IMR-90 (cell line): ENCODE measurements at regions not wholly inside any gene's neighbourhood (a gene's known extent, or its start where the extent isn't known, plus 50 kb on each side); places are given as distances from the start of the nearest gene placed in this dataset.

Experiments
- ATAC-seq: fragments of 200-7000 bp; cut with Tn5 transposase; 2 replicates; pipeline ENCODE4 v1.9.1; 2020; ENCODE audit warnings: low read depth, mild to moderate bottlenecking, moderate library complexity
- BruUV-seq: library from RNA; stranded (reverse); fragments of 400-500 nt; replicated peaks from 2 replicates; lab custom pipeline; 2021; lab: Mats Ljungman, UMichigan
- CTCF ChIA-PET: fragments of 300-600 bp; formaldehyde crosslinking; extraction: SDS; loops from one replicate; lab custom pipeline; 2021; ENCODE audit warnings: antibody characterized with exemption; lab: Yijun Ruan, JAX
- POLR2A ChIA-PET: fragments of 300-600 bp; sonication (Branson Sonifier 250); formaldehyde crosslinking; loops from one replicate; lab custom pipeline; 2022; ENCODE audit warnings: antibody characterized with exemption; ENCODE audit not compliant: unreplicated experiment; lab: Charles Lee
- DNase-seq: peaks from one replicate; pipeline ENCODE4 v3.0.0; 2013
- H2AFZ ChIP-seq: replicated peaks from 2 replicates; pipeline ENCODE3; 2013; ENCODE audit warnings: low read length, mild to moderate bottlenecking; ENCODE audit not compliant: poor library complexity
- H2AK5ac ChIP-seq: 2 replicates; pipeline ENCODE4 v1.6.1; 2013; ENCODE audit warnings: low read depth, low read length, inconsistent platforms
- H2AK9ac ChIP-seq: replicated peaks from 2 replicates; pipeline ENCODE3; 2013; ENCODE audit warnings: mild to moderate bottlenecking, low read depth, low read length, moderate library complexity; ENCODE audit not compliant: poor library complexity
- H2BK120ac ChIP-seq: 2 replicates; pipeline ENCODE4 v1.6.1; 2013; ENCODE audit warnings: low read depth, low read length, inconsistent platforms
- H2BK15ac ChIP-seq: 3 replicates; pipeline ENCODE4 v1.6.1; 2013; ENCODE audit warnings: low read depth, low read length, inconsistent platforms
- H2BK20ac ChIP-seq: 2 replicates; pipeline ENCODE4 v1.6.1; 2013; ENCODE audit warnings: low read depth, mild to moderate bottlenecking, inconsistent platforms, low read length, moderate library complexity
- H2BK5ac ChIP-seq: 2 replicates; pipeline ENCODE4 v1.6.1; 2013; ENCODE audit warnings: mild to moderate bottlenecking, low read depth, low read length, inconsistent platforms; ENCODE audit not compliant: poor library complexity, severe bottlenecking
- H3K14ac ChIP-seq: replicated peaks from 2 replicates; pipeline ENCODE4 v1.6.1; 2013; ENCODE audit warnings: low read depth, low read length, inconsistent platforms
- H3K18ac ChIP-seq: 2 replicates; pipeline ENCODE4 v1.6.1; 2013; ENCODE audit warnings: low read depth, low read length, control low read depth
- H3K23ac ChIP-seq: 2 replicates; pipeline ENCODE4 v1.6.1; 2013; ENCODE audit warnings: low read depth, low read length, inconsistent platforms
- H3K27ac ChIP-seq: 2 replicates; pipeline ENCODE4 v1.5.1; 2013; ENCODE audit warnings: mild to moderate bottlenecking, control low read depth, low read length; ENCODE audit not compliant: insufficient read depth
- H3K27me3 ChIP-seq: 2 replicates; pipeline ENCODE4 v1.6.1; 2013; ENCODE audit warnings: low read length; ENCODE audit not compliant: control insufficient read depth, insufficient read depth
- H3K36me3 ChIP-seq: 2 replicates; pipeline ENCODE4 v1.6.1; 2013; ENCODE audit warnings: low read length, mixed read lengths; ENCODE audit not compliant: control insufficient read depth, insufficient read depth
- H3K4ac ChIP-seq: 2 replicates; pipeline ENCODE4 v1.6.1; 2013; ENCODE audit warnings: low read depth, low read length, inconsistent platforms
- H3K4me1 ChIP-seq: 2 replicates; pipeline ENCODE4 v1.6.1; 2013; ENCODE audit warnings: low read length, mixed read lengths; ENCODE audit not compliant: control insufficient read depth, insufficient read depth
- H3K4me2 ChIP-seq: 2 replicates; pipeline ENCODE4 v1.6.1; 2013; ENCODE audit warnings: low read depth, mild to moderate bottlenecking, control low read depth, low read length, moderate library complexity
- H3K4me3 ChIP-seq: 2 replicates; pipeline ENCODE4 v1.5.1; 2013; ENCODE audit warnings: low read depth, mild to moderate bottlenecking, control low read depth, low read length, moderate library complexity; ENCODE audit not compliant: insufficient read depth
- H3K56ac ChIP-seq: 2 replicates; pipeline ENCODE4 v1.6.1; 2013; ENCODE audit warnings: low read length, inconsistent platforms; ENCODE audit not compliant: insufficient read depth; ENCODE audit errors: extremely low read depth
- H3K79me1 ChIP-seq, 2 experiments: 2 replicates each; pipeline ENCODE4 v1.6.1; 2013; ENCODE audit warnings: low read length in 2 of 2, inconsistent platforms in 1 of 2, low read depth in 1 of 2
- H3K9ac ChIP-seq: 2 replicates; pipeline ENCODE4 v1.6.1; 2013; ENCODE audit warnings: low read depth, low read length, control low read depth
- H3K9me1 ChIP-seq: 2 replicates; pipeline ENCODE4 v1.6.1; 2013; ENCODE audit warnings: low read length, inconsistent platforms; ENCODE audit not compliant: insufficient read depth
- H3K9me3 ChIP-seq: 2 replicates; pipeline ENCODE4 v1.6.1; 2013; ENCODE audit warnings: low read length; ENCODE audit not compliant: control insufficient read depth, insufficient read depth
- H4K20me1 ChIP-seq: 2 replicates; pipeline ENCODE4 v1.6.1; 2013; ENCODE audit warnings: low read length, inconsistent platforms; ENCODE audit not compliant: insufficient read depth
- H4K5ac ChIP-seq: 2 replicates; pipeline ENCODE4 v1.6.1; 2013; ENCODE audit warnings: mild to moderate bottlenecking, low read depth, low read length, control low read depth
- H4K8ac ChIP-seq, 2 experiments: 2 replicates each; pipeline ENCODE4 v1.6.1; 2013; ENCODE audit warnings: low read depth in 2 of 2, low read length in 2 of 2, control low read depth in 1 of 2, inconsistent platforms in 1 of 2
- H4K91ac ChIP-seq: 2 replicates; pipeline ENCODE4 v1.6.1; 2013; ENCODE audit warnings: low read depth, low read length, inconsistent platforms; ENCODE audit not compliant: insufficient read depth
- BHLHE40 ChIP-seq: fragments of 150-350 bp; IDR thresholded peaks from 2 replicates; pipeline ENCODE4 v1.6.1; 2016; ENCODE audit warnings: mild to moderate bottlenecking, low read depth, low read length
- FOS ChIP-seq: fragments of 150-350 bp; IDR thresholded peaks from 2 replicates; pipeline ENCODE4 v1.6.1; 2016; ENCODE audit warnings: low read depth, low read length
- MAFK ChIP-seq: IDR thresholded peaks from 2 replicates; pipeline ENCODE4 v1.6.1; 2012; ENCODE audit warnings: low read depth, low read length, improper control_type of control experiment
- POLR2A ChIP-seq: IDR thresholded peaks from 2 replicates; pipeline ENCODE4 v1.6.1; 2012; ENCODE audit warnings: mild to moderate bottlenecking, low read depth, low read length
- dilution Hi-C: fragments of 300-500 bp; cut with HindIII; formaldehyde crosslinking; loops from one replicate; pipeline ENCODE4 v1.14.3; 2018; ENCODE audit warnings: low sequenced_read_pairs; ENCODE audit not compliant: unreplicated experiment
- in situ Hi-C: fragments of 300-500 bp; cut with MboI; formaldehyde crosslinking; loops from 3 replicates; pipeline ENCODE4 v1.14.3; 2019; ENCODE audit warnings: low sequenced_read_pairs, inconsistent platforms, mixed read lengths
- intact Hi-C: fragments of 100-400 bp; cut with micrococcal nuclease; formaldehyde crosslinking; loops from 2 replicates; pipeline ENCODE4 v1.10.0; 2022
- TF ChIP-seq, protein P1 (sequence below): conservative IDR thresholded peaks from 2 replicates; pipeline ENCODE4 v1.5.1; 2012; ENCODE audit warnings: mild to moderate bottlenecking, low read depth, low read length, improper control_type of control experiment

GRCh38 chr3:159797771-159798170, 190.9 kb upstream of the IL12A start:
- Histone ChIP-seq H3K27ac (no peak overlapping the region), H3K56ac (no peak overlapping the region), H3K4me2 (no peak overlapping the region), H4K20me1 (peaks cover 35% of the 10 kb centered on the region), H3K4ac (no peak overlapping the region), H2BK5ac (peak overlapping the region; percentile 42), H4K5ac (peak overlapping the region; percentile 19; the same call in 1 of the 2 replicates), H3K79me1 (peaks cover 42 to 81% of the 10 kb centered on the region in 2 experiments), H2BK15ac (0 out of 3 replicates have a peak overlapping the region, but pooled peaks have one; percentile 41), H4K91ac (no peak overlapping the region), H3K36me3 (no peaks in the 10 kb centered on the region; the same call in 1 of the 2 replicates), H2BK120ac (no peak overlapping the region; the same call in 1 of the 2 replicates), H2BK20ac (0 out of 2 replicates have a peak overlapping the region, but pooled peaks have one; percentile 29), H3K27me3 (no peaks in the 10 kb centered on the region), H3K4me1 (peaks cover 21% of the 10 kb centered on the region), H3K23ac (peak overlapping the region; percentile 62), H2AK5ac (no peak overlapping the region), H2AK9ac (no peak overlapping the region), H3K9me3 (peaks cover 3% of the 10 kb centered on the region; the same call in 1 of the 2 replicates), H3K18ac (peak overlapping the region; percentile 61; the same call in 1 of the 2 replicates), H2AFZ (no peak overlapping the region), H3K4me3 (no peak overlapping the region), H3K14ac (peak overlapping the region; percentile 31; the same call in 1 of the 2 replicates), H3K9ac (no peak overlapping the region), H4K8ac (peak overlapping the region in 1 of 2 experiments; percentile 37; a peak in 2 of 4 replicates), H3K9me1 (peaks cover 16% of the 10 kb centered on the region)
- POLR2A ChIA-PET = no interaction called here
- CTCF ChIA-PET = interaction anchor here (1.1 kb wide), 1 partner anchor 180 kb away, joined by 3 read pairs; no protein-coding TSS in a partner anchor
- BruUV-seq = no TSS peak
- in situ Hi-C loops = no loop called here
- no peak for TF ChIP-seq POLR2A
- TF ChIP-seq, protein P1, sequence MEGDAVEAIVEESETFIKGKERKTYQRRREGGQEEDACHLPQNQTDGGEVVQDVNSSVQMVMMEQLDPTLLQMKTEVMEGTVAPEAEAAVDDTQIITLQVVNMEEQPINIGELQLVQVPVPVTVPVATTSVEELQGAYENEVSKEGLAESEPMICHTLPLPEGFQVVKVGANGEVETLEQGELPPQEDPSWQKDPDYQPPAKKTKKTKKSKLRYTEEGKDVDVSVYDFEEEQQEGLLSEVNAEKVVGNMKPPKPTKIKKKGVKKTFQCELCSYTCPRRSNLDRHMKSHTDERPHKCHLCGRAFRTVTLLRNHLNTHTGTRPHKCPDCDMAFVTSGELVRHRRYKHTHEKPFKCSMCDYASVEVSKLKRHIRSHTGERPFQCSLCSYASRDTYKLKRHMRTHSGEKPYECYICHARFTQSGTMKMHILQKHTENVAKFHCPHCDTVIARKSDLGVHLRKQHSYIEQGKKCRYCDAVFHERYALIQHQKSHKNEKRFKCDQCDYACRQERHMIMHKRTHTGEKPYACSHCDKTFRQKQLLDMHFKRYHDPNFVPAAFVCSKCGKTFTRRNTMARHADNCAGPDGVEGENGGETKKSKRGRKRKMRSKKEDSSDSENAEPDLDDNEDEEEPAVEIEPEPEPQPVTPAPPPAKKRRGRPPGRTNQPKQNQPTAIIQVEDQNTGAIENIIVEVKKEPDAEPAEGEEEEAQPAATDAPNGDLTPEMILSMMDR = no peak
- no peak for TF ChIP-seq MAFK
- TF ChIP-seq FOS = no peak
- no peak for TF ChIP-seq BHLHE40
- ATAC-seq = no peak
- dilution Hi-C loops = no loop called here
- intact Hi-C loops = no loop called here
- DNase-seq = no peak
